SKM-1 (cell line): ENCODE measurements at regions not wholly inside any gene's neighbourhood (a gene's known extent, or its start where the extent isn't known, plus 50 kb on each side); places are given as distances from the start of the nearest gene placed in this dataset.

Experiments used
- DNase-seq: peaks from one replicate; lab custom pipeline; 2025; ENCODE audit not compliant: unreplicated experiment; lab: John Stamatoyannopoulos, UW

GRCh38 chr18:68532328-68532885, 182.5 kb downstream of the TMX3 start:
- DNase-seq, result no peak

GRCh38 chr18:68525091-68525490, 189.8 kb downstream of the TMX3 start:
- no peak for DNase-seq

DNA sequence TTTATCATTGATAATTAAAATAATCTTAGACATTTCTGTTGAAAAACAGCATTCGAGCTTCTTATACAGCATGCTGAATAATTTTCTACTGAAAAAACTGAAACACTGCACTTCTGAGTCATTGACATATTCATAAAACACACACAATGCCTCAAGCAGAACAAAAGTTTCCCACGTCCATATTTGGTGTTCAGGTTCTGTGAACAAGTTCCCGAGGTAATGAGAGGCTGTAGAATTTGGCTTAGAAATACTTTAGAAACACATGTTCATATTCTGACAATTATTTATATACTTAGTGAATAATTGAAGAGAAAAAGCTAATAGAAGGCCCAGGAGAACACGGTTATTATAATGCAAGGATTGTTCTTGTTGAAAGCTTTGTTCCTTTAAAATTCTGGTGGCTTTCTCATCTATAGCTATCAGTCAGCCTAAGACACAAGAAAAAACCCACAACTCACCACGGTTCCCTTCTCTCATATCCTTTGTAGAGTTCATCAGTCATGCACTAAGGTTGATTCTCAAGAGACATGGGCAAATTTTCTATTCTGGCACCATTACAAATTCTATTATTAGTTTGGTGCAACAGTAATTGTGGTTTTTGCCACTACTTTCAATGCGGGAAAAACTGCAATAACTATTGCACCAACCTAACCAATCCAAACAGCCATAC, 194.4 kb downstream of the TMX3 start:
- no peak for DNase-seq

GRCh38 chr18:68519336-68519735, 195.6 kb downstream of the TMX3 start:
- no peak for DNase-seq

DNA sequence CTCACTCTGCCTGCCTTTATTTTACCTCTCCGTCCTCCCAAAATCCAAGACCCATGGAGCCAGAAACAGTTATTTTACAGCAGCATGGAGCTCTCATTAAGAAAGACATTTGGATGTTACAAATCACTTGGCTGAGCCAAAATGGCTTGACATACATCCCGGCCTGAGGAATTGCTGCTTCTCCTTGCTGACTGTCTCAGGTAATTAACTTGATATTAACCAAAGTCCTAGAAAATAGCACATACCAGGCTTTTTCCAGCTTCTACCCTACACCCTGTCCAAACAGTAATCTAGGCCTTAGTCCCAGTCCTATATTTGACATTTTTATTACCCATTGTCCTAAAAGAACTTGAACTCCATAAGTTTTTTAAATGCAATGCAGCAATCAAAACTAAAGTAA, 205.0 kb downstream of the TMX3 start:
- DNase-seq, result no peak

DNA sequence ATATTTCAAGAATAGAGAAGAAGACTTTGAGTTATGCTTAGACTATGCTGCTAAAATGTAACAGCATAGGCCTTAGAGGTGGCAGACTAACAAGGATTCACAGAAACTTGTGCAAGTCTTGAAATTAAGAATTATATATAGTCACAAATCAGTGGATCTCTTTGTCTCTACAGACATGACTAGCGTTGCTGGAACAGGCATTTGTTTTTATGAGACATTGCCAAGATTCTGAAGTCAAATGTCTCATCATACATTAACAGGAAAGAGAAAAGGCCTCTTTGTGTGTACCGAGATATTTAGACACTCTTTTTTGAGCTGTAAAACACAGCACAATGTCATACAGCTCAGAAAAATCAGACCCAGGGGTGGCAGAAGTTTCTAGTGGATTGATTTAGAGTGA, 207.1 kb downstream of the TMX3 start:
- DNase-seq, result no peak

DNA sequence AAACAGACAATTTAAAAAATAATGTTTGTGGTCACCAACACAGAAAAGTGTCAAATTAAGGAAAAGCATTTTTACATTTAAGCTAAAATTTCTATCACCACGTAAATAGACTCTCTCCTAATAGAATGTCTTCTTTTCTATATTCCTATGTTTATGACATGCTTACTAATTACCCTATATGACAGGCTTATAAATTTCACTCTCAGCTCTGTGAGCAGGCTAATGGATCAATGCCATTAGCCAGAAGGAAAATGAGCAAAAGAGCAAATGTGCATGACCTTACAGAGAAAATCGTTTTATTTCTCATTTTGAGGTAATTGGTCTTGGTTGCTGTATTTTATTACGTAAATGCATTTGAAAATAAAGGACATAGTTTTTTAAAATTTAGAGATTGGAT, 209.7 kb downstream of the TMX3 start:
- no peak for DNase-seq

GRCh38 chr18:68504441-68505177, 210.3 kb downstream of the TMX3 start:
- DNase-seq, result no peak

GRCh38 chr18:68500556-68500955, 214.4 kb downstream of the TMX3 start:
- no peak for DNase-seq

DNA sequence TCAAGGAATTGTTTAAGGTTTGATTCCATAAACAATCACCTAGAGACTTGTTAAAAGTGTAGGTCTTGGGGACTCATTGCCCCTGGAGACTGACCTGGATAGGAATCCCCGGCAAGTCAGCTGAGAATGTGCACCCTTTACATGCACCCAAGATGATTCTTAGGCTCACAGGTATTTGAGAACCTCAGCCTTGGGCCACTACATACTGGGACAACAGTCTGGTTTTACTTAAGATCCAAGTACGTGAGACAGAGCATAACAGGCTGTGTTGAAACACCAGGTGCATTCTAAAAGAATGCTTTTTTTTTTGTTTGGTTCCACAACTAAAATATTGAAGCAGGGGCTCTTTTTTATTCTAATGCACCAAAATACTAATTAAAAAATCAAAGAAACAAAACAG, 215.8 kb downstream of the TMX3 start:
- DNase-seq, result no peak

DNA sequence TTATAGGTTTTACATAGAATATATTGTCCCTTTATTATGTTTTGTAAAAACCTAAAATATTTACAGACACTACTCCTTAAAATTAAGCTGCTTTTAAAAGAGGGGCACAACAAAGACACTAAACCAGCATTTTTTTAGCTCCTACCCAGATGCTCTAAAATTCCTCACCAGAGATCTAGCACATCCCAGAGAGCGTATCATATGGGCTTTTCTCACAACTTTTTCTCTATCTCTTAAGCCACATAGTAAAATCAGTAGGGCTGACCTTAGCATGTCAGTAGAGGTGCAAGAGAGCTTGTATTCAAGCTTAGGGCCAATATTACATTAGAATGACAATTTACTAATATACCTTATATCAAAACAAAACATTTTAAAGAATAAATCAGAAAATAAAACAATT, 216.3 kb downstream of the TMX3 start:
- no peak for DNase-seq

DNA sequence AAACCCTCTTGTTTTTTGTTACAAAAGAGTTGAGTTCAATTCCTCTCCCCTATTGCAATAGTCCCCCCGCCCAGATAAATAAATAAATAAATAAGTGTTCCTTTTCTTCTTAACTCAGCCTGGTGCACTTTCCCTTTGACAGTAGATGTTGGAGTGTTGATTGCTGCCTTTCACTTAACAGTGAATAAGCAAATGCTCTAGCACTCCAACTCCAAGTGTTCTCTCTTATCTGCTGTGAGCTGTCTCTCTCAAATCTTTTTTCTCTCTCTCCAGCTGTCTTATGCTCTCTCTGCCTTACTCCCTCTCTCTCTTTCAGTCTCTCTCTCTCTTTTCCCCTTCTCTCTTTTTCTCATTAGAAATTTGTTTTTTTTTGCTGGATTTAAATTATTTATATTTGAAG, 216.7 kb downstream of the TMX3 start:
- no peak for DNase-seq

DNA sequence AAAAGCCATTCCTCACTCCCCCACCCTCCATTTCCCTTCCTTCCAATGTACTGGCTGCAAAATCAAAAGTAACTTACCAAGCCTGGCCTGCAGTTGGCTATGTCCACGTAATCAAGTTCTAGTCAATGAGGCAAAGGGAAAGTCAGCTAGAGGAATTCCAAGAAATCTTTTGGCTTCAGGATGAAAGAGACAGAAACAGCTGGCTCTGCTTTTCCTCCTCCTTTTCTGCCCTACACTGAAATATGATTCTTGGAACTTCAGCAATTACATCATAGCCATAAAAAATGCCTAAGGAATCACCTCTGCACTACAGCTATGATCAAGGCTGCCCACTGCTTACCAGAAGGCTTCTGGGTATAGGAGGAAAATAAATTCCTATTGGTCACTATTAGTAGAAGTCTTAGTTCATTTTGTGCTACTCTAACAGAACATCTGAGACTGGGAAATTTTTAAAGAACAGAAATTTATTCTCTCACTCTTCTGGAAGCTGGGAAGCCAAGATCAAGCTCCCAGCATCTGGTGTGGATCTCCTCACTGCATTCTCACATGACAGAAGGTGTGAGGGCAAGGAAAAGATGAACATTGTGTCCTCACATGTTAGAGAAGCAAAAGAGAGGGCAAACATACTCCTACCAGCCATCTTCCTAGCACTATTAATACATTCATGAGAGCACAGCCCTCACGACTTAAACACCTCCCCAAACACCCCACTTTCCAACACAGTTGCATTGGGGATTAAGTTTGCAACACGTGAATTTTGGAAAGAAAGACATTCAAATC, 219.9 kb downstream of the TMX3 start:
- no peak for DNase-seq

DNA sequence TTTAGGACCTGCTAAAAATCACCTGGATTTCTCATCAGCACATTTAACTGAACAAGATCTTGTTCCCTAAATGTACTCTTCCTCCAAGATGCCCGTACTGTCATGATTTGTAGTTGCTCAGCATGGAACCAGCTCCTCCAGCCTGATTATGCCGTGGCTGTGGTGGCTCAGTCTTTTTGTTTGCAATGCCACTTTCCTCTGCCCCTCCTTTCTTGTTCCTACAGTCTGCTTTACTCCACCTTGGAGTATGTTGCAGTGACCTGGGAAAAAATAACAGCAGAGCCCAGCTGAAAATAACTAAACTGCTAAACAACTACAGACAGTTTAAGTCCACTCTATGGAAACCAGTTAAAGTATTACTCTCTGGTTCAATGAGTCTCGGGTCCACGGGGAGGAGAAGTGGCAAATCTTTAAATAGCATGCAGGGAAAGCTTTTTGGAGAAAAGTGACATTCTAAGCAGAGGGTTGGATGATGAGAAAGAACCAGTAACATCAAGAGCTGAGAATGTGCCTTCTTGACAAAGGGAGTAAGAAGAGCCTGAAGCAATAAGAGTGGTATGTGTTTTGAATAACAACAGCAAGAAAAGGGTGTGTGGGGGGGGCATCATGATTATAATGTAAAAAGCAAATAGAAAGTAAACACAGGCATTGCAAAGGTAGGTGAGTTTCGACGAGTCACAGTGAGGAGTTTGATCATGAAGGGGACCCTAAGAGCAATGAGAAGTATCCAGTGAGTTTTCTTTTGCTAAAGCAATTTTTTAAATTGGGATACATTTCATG, 225.7 kb downstream of the TMX3 start:
- DNase-seq, result no peak

- no peak for DNase-seq
These were observed 230.7 kb downstream of the TMX3 start for GRCh38 chr18:68484241-68484640.

- DNase-seq, result no peak
These were observed 232.1 kb downstream of the TMX3 start for GRCh38 chr18:68482815-68483214.

GRCh38 chr18:68480196-68480595, 234.7 kb downstream of the TMX3 start:
- DNase-seq, result no peak

- DNase-seq, result no peak
These were observed 236.7 kb downstream of the TMX3 start for GRCh38 chr18:68478246-68478645.

DNA sequence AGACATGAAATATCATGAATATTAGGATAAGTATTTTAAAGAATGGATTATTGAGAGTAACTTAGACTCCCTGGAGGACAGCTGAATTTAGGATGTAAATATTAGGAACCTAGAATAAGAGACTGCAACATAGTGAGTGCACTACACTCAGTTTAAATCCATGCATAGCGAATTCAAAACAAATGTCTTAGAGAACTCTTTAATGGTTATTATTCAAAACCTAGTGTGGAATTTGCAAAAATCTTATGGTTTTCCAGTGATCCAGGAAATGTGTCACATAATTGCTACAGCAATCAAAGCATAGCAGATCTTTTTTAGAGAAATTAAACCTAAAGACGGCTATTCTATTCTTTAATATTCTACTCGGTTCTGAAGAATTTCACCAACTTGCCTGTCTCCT, 239.0 kb downstream of the TMX3 start:
- no peak for DNase-seq

DNA sequence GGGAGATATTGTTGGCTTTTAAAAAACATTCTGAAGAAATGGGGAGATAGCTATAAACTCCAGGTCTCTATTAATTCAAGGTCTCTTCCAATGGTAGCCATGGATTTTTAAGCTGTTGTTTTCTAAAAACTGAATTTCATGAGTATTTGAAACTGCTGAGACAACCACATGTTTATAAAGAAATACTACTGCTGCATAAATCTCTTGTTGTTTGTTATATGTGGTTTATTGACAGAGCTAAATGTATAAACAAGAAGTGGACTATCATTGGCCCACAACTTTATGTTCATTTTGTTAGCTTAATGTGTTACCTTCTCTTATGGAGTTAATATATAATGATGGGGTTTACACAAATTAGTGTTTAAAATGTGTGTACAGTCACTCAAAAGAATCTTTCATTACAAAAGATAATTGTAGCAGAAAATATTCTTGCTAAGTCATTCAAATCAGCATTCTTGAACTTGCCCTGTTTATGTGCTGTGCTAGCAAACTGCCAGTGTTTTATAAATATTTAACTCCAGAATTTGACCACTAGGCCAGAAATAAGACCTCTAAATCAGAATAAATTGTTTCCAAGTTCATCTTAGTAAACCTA, 242.1 kb downstream of the TMX3 start:
- DNase-seq, result no peak
